Spleen (tissue), 7 donors: ENCODE measurements at regions not wholly inside any gene's neighbourhood (a gene's known extent, or its start where the extent isn't known, plus 50 kb on each side); places are given as distances from the start of the nearest gene placed in this dataset.

Source experiments
- CTCF ChIP-seq, 11 experiments: fragments of 200-600 bp in 7 of 11; fragments of 450-650 bp in 4 of 11; sonication (generic) in 4 of 11; IDR thresholded peaks in 8 of 11; conservative IDR thresholded peaks in 3 of 11; 1 replicate in 7 of 11; 2 replicates in 4 of 11; pipeline versions ENCODE4 v1.4.0 to v1.8.0; 2016 to 2021; ENCODE audit warnings: antibody characterized with exemption in 11 of 11, inconsistent platforms in 4 of 11, mild to moderate bottlenecking in 1 of 11
- POLR2A ChIP-seq, 3 donors: fragments of 450-650 bp; IDR thresholded peaks; one replicate each; pipeline ENCODE4 v1.5.1; 2017; ENCODE audit warnings: antibody characterized with exemption in 3 of 3, mild to moderate bottlenecking in 1 of 3
- POLR2AphosphoS5 ChIP-seq, 3 donors: sonication (generic); formaldehyde crosslinking; IDR thresholded peaks; one replicate each; pipeline ENCODE4 v1.5.1; 2017; ENCODE audit warnings: antibody characterized with exemption in 3 of 3
- donor health status: DM: no; HTN: no; CAD: no; lungs with moderate emphysema.
- donor health status: DM: no; HTN: no; CAD: no.
- donor health status: DM: no; HTN: no; CAD: no.

- no peak for TF ChIP-seq CTCF (IDR thresholded peaks at IDR 0.05 in 8 of 11, conservative IDR thresholded peaks at IDR 0.05 in 3 of 11)
- no peak for TF ChIP-seq POLR2AphosphoS5 (IDR thresholded peaks at IDR 0.05)
- no peak for TF ChIP-seq POLR2A (IDR thresholded peaks at IDR 0.05)
Measured at GRCh38 chr1:5223206-5223605, 568.8 kb downstream of the AJAP1 start.
